GM12878 (cell line): ENCODE measurements at regions not wholly inside any gene's neighbourhood (a gene's known extent, or its start where the extent isn't known, plus 50 kb on each side); places are given as distances from the start of the nearest gene placed in this dataset.

Source experiments
- ATAC-seq: fragments of 200-7000 bp; cut with Tn5 transposase; 3 replicates; pipeline ENCODE4 v1.9.1; 2020; ENCODE audit warnings: mild to moderate bottlenecking, moderate library complexity
- BruUV-seq: library from RNA; stranded (reverse); fragments of 400-500 nt; replicated peaks from 2 replicates; lab custom pipeline; 2021; lab: Mats Ljungman, UMichigan
- CTCF ChIA-PET: fragments of 300-600 bp; sonication (Branson Sonifier 250); formaldehyde crosslinking; extraction: SDS; loops from one replicate; lab custom pipeline; 2021; ENCODE audit warnings: inconsistent platforms; lab: Yijun Ruan, JAX
- POLR2A ChIA-PET: fragments of 350-600 bp; formaldehyde crosslinking; extraction: SDS; loops from one replicate; lab custom pipeline; 2021; ENCODE audit warnings: inconsistent platforms; lab: Charles Lee
- RAD21 ChIA-PET: fragments of 300-600 bp; sonication (Branson Sonifier 250); formaldehyde crosslinking; loops from one replicate; lab custom pipeline; 2023; ENCODE audit warnings: antibody characterized with exemption; ENCODE audit not compliant: unreplicated experiment; lab: Charles Lee
- SMC1A ChIA-PET: fragments of 300-600 bp; sonication (Branson Sonifier 250); formaldehyde crosslinking; loops from one replicate; lab custom pipeline; 2023; ENCODE audit not compliant: unreplicated experiment, uncharacterized antibody; lab: Charles Lee
- DNase-seq: peaks from one replicate; pipeline ENCODE4 v3.0.0-alpha.2; 2011; ENCODE audit warnings: low read depth, low spot score
- FAIRE-seq: peaks from 3 replicates; lab custom pipeline; 2011; peaks lifted over from hg19 to GRCh38; lab: Jason Lieb, UNC
- H2AFZ ChIP-seq: 2 replicates; pipeline ENCODE4 v1.6.0; 2011; ENCODE audit warnings: low read depth, low read length, control low read depth; ENCODE audit not compliant: control insufficient read depth
- H3K27ac ChIP-seq: 2 replicates; pipeline ENCODE4 v1.5.1; 2011; ENCODE audit warnings: control low read depth; ENCODE audit not compliant: control insufficient read depth, insufficient read depth
- H3K27me3 ChIP-seq, 2 experiments: replicated peaks in 1 of 2; 2 replicates each; pipeline versions ENCODE4 v1.6.0 to v1.6.1; 2011; ENCODE audit warnings: low read length in 1 of 2; ENCODE audit not compliant: control insufficient read depth in 2 of 2, insufficient read depth in 2 of 2
- H3K36me3 ChIP-seq, 2 experiments: 2 replicates each; pipeline ENCODE4 v1.5.1; 2011; ENCODE audit warnings: low read length in 1 of 2; ENCODE audit not compliant: control insufficient read depth in 2 of 2, insufficient read depth in 2 of 2
- H3K4me1 ChIP-seq: 2 replicates; pipeline ENCODE4 v1.6.1; 2011; ENCODE audit warnings: mild to moderate bottlenecking, low read length, moderate library complexity, mixed read lengths; ENCODE audit not compliant: control insufficient read depth, insufficient read depth
- H3K4me2 ChIP-seq: 2 replicates; pipeline ENCODE4 v1.6.0; 2011; ENCODE audit warnings: control low read depth; ENCODE audit not compliant: control insufficient read depth, insufficient read depth
- H3K4me3 ChIP-seq: fragments of 200-600 bp; sonication (generic); 2 replicates; pipeline ENCODE4 v1.5.1; 2016
- H3K79me2 ChIP-seq: 2 replicates; pipeline ENCODE4 v1.6.0; 2011; ENCODE audit warnings: low read length; ENCODE audit not compliant: control insufficient read depth, insufficient read depth
- H3K9ac ChIP-seq: 2 replicates; pipeline ENCODE4 v1.8.0; 2011; ENCODE audit warnings: low read length, control low read depth, mixed read lengths; ENCODE audit not compliant: control insufficient read depth, insufficient read depth
- H3K9me3 ChIP-seq: replicated peaks from 3 replicates; pipeline ENCODE4 v1.5.1; 2011; ENCODE audit warnings: mild to moderate bottlenecking, low read length; ENCODE audit not compliant: control insufficient read depth, insufficient read depth
- H4K20me1 ChIP-seq: 2 replicates; pipeline ENCODE4 v1.6.0; 2011; ENCODE audit not compliant: control insufficient read depth, insufficient read depth
- ATF2 ChIP-seq: IDR thresholded peaks from 2 replicates; pipeline ENCODE4 v1.6.1; 2012; ENCODE audit warnings: low read length, inconsistent platforms
- ATF3 ChIP-seq: IDR thresholded peaks from 2 replicates; pipeline ENCODE4 v1.6.1; 2011; ENCODE audit warnings: low read depth, mild to moderate bottlenecking, low read length, moderate library complexity, borderline replicate concordance; ENCODE audit errors: extremely low read depth
- BHLHE40 ChIP-seq, 2 experiments: fragments of 450-650 bp in 1 of 2; IDR thresholded peaks; 2 replicates each; pipeline ENCODE4 v1.6.1; 2011 to 2017; ENCODE audit warnings: low read depth in 2 of 2, borderline replicate concordance in 1 of 2, improper control_type of control experiment in 1 of 2, low read length in 1 of 2, mild to moderate bottlenecking in 1 of 2
- CBFB ChIP-seq: IDR thresholded peaks from 2 replicates; pipeline ENCODE4 v1.6.1; 2016; ENCODE audit warnings: antibody characterized with exemption, low read depth
- EP300 ChIP-seq, 2 experiments: fragments of 150-350 bp in 1 of 2; IDR thresholded peaks; 2 replicates each; pipeline ENCODE4 v1.6.1; 2011 to 2012; ENCODE audit warnings: low read depth in 2 of 2, low read length in 2 of 2, borderline replicate concordance in 1 of 2, improper control_type of control experiment in 1 of 2, inconsistent platforms in 1 of 2; ENCODE audit not compliant: control insufficient read depth in 1 of 2
- EZH2 ChIP-seq: IDR thresholded peaks from 2 replicates; pipeline ENCODE4 v1.6.1; 2012; ENCODE audit warnings: low read depth, mild to moderate bottlenecking, control low read depth, inconsistent platforms, low read length, borderline replicate concordance; ENCODE audit not compliant: control insufficient read depth
- HDAC2 ChIP-seq: fragments of 200-600 bp; sonication (generic); IDR thresholded peaks from 2 replicates; pipeline ENCODE4 v1.6.1; 2017
- MAX ChIP-seq: IDR thresholded peaks from 2 replicates; pipeline ENCODE4 v1.6.1; 2012; ENCODE audit warnings: low read depth, low read length, improper control_type of control experiment
- MLLT1 ChIP-seq: fragments of 450-650 bp; IDR thresholded peaks from 2 replicates; pipeline ENCODE4 v1.6.1; 2016; ENCODE audit warnings: mild to moderate bottlenecking
- PAX8 ChIP-seq: fragments of 450-650 bp; IDR thresholded peaks from 2 replicates; pipeline ENCODE4 v1.6.1; 2017; ENCODE audit warnings: mild to moderate bottlenecking, moderate library complexity
- POU2F2 ChIP-seq: IDR thresholded peaks from 3 replicates; pipeline ENCODE4 v1.6.1; 2011; ENCODE audit warnings: low read depth, mild to moderate bottlenecking, low read length, borderline replicate concordance
- SMAD5 ChIP-seq: IDR thresholded peaks from 2 replicates; pipeline ENCODE4 v1.6.1; 2016; ENCODE audit warnings: antibody characterized with exemption, low read depth
- WGBS: methylation state at CpG from one replicate; pipeline ENCODE4 v1.1.6; 2016; ENCODE audit warnings: low lambda C conversion rate; ENCODE audit not compliant: insufficient replicate concordance, insufficient coverage; ENCODE audit errors: missing lambda C conversion rate; 5-methylcytosine and 5-hydroxymethylcytosine counted together
- in situ Hi-C: fragments of 300-500 bp; cut with MboI; formaldehyde crosslinking; loops from 9 replicates; pipeline ENCODE4 v1.14.3; 2018; ENCODE audit warnings: mixed read lengths
- intact Hi-C: fragments of 100-400 bp; cut with micrococcal nuclease; formaldehyde crosslinking; loops from one replicate; pipeline ENCODE4 v1.14.2; 2022; ENCODE audit not compliant: unreplicated experiment
- TF ChIP-seq, protein P1 (sequence below): fragments of 450-650 bp; IDR thresholded peaks from 2 replicates; pipeline ENCODE4 v1.6.1; 2017; ENCODE audit warnings: mild to moderate bottlenecking

- ATAC-seq (no peak), FAIRE-seq (no peak), DNase-seq (no peak)
- H3K27ac ChIP-seq = no peak overlapping the region
- no peak overlapping the region for H3K4me2 ChIP-seq
- H3K4me3 ChIP-seq = no peak overlapping the region
- no peaks in the 10 kb centered on the region for H3K36me3 ChIP-seq
- SMC1A ChIA-PET = no interaction called here
- CTCF ChIA-PET = no interaction called here
- 0% methylated on average over 3 of the region's 3 CpGs for WGBS
- H2AFZ ChIP-seq = no peak overlapping the region
- no peaks in the 10 kb centered on the region for H3K27me3 ChIP-seq
- intact Hi-C loops (no loop called here), in situ Hi-C loops (no loop called here)
- no peak overlapping the region for H3K9ac ChIP-seq
- no TSS peak for BruUV-seq
- RAD21 ChIA-PET = no interaction called here
- TF ChIP-seq, protein P1, sequence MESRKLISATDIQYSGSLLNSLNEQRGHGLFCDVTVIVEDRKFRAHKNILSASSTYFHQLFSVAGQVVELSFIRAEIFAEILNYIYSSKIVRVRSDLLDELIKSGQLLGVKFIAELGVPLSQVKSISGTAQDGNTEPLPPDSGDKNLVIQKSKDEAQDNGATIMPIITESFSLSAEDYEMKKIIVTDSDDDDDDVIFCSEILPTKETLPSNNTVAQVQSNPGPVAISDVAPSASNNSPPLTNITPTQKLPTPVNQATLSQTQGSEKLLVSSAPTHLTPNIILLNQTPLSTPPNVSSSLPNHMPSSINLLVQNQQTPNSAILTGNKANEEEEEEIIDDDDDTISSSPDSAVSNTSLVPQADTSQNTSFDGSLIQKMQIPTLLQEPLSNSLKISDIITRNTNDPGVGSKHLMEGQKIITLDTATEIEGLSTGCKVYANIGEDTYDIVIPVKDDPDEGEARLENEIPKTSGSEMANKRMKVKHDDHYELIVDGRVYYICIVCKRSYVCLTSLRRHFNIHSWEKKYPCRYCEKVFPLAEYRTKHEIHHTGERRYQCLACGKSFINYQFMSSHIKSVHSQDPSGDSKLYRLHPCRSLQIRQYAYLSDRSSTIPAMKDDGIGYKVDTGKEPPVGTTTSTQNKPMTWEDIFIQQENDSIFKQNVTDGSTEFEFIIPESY = no peak
- TF ChIP-seq EP300 (IDR thresholded peaks at IDR 0.05; ENCODE audit: borderline replicate concordance in 1 of 2, control insufficient read depth in 1 of 2, low read depth in 2 of 2, low read length in 2 of 2) (no peak), MAX (no peak), ATF3 (no peak), CBFB (no peak), HDAC2 (no peak), PAX8 (no peak), SMAD5 (no peak), BHLHE40 (IDR thresholded peaks at IDR 0.05; ENCODE audit: borderline replicate concordance in 1 of 2, low read depth in 2 of 2, low read length in 1 of 2) (no peak), MLLT1 (no peak), POU2F2 (no peak), ATF2 (no peak), EZH2 (no peak)
- POLR2A ChIA-PET = no interaction called here
- H3K9me3 ChIP-seq = no peaks in the 10 kb centered on the region
- H3K4me1 ChIP-seq = no peaks in the 10 kb centered on the region
- no peaks in the 10 kb centered on the region for H4K20me1 ChIP-seq
- H3K79me2 ChIP-seq = no peaks in the 10 kb centered on the region
These were observed 635.0 kb downstream of the REEP3 start for GRCh38 chr10:64156166-64156565.
